ENCODE measurements at regions not wholly inside any gene's neighbourhood (a gene's known extent, or its start where the extent isn't known, plus 50 kb on each side); places are given as distances from the start of the nearest gene placed in this dataset.

DNA sequence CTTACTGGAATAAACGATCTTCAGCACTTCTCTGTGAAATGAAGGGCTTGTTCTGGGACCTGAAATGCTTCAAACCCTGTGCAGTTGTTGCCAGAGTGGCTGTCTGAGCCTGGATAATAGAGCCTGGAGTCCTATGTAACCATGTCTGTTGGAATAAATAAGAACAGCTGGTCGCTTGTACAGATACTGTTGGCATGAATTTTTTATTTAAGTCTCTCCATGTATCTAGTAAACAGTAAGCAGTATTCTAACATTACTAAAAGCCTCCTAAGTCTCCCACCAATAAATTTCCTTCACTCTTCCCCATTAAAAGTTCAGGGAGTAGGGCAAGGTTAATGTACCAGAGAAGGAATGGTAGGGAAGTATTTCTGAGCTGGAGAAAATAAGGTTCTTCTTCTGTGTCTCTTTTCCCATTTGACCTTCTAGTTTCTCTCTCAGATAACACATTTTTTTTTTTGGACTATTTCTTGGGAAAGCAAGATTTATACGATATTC lies 227.5 kb downstream of the PRL start:
- Mint-ChIP-seq H3K4me3 (no peak overlapping the region), H3K27me3 (ENCODE audit: low read depth in 2 of 2) (no peaks in the 10 kb centered on the region), H3K9me3 (no peaks in the 10 kb centered on the region), H3K27ac (no peak overlapping the region), H3K36me3 (no peaks in the 10 kb centered on the region), H3K4me1 (no peaks in the 10 kb centered on the region)
- 82% methylated on average over 3 of the region's 3 CpGs for WGBS (ENCODE audit: insufficient coverage)
- no peaks in the 10 kb centered on the region for H3K27me3 ChIP-seq (ENCODE audit: control insufficient read depth, insufficient read depth, low read length)
- no peak overlapping the region for H3K4me3 ChIP-seq (ENCODE audit: low read length)
- ATAC-seq, result no peak
- TF ChIP-seq, protein P1, sequence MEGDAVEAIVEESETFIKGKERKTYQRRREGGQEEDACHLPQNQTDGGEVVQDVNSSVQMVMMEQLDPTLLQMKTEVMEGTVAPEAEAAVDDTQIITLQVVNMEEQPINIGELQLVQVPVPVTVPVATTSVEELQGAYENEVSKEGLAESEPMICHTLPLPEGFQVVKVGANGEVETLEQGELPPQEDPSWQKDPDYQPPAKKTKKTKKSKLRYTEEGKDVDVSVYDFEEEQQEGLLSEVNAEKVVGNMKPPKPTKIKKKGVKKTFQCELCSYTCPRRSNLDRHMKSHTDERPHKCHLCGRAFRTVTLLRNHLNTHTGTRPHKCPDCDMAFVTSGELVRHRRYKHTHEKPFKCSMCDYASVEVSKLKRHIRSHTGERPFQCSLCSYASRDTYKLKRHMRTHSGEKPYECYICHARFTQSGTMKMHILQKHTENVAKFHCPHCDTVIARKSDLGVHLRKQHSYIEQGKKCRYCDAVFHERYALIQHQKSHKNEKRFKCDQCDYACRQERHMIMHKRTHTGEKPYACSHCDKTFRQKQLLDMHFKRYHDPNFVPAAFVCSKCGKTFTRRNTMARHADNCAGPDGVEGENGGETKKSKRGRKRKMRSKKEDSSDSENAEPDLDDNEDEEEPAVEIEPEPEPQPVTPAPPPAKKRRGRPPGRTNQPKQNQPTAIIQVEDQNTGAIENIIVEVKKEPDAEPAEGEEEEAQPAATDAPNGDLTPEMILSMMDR (IDR thresholded peaks at IDR 0.05), result no peak
- intact Hi-C loops (cut with micrococcal nuclease), result loop anchor here (10.0 kb wide), 1 partner anchor 145 kb away; no protein-coding TSS in a partner anchor
- DNase-seq, result no peak
- no peaks in the 10 kb centered on the region for H3K9me3 ChIP-seq (ENCODE audit: control insufficient read depth, insufficient read depth, low read length)
- no peaks in the 10 kb centered on the region for H3K36me3 ChIP-seq (ENCODE audit: control insufficient read depth, insufficient read depth, low read length)
- H3K4me1 ChIP-seq (ENCODE audit: control insufficient read depth, insufficient read depth, low read length), result no peaks in the 10 kb centered on the region
- no peak overlapping the region for H3K27ac ChIP-seq (ENCODE audit: low read length)

DNA sequence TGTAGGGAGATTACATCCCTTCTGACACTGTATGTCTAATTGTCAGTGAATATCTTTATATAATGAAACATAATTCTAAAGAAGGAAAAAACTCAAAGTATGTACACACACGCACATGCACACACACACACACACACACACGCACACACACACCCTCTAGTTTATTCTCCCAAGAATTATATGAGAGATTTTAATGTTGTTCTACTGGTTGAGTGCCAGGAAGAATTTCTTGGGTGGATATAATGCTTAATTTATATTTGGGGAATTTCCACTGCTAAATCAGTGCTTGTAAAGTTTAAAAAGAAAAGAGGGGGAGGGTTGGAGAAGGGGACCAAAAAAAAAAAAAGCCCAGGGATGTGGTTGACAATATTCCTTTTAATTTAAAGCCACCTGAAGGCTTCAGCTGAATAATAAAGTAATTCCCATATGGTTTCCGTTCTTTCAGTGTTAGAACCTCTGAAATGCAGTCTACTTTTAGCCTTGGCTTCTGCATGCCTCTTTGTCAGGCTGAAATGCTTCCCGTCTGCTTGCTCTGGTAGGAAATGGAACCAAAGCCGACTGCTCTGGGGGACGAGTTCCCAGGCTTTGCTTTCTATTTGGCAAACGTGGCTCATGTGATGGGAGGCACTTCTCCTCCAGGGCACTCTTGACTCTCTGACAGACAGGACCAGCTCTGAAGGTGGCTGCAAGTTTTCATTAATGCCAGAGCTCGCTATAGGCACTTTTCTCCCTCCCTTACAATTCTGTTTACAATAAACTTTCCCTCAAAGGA lies 225.4 kb downstream of the PRL start:
- no peaks in the 10 kb centered on the region for H3K36me3 ChIP-seq (ENCODE audit: control insufficient read depth, insufficient read depth, low read length)
- DNase-seq, result no peak
- no peak overlapping the region for H3K27ac Mint-ChIP-seq
- H3K27me3 ChIP-seq (ENCODE audit: control insufficient read depth, insufficient read depth, low read length), result no peaks in the 10 kb centered on the region
- no peaks in the 10 kb centered on the region for H3K27me3 Mint-ChIP-seq (ENCODE audit: low read depth in 2 of 2)
- H3K27ac ChIP-seq (ENCODE audit: low read length), result no peak overlapping the region
- WGBS (ENCODE audit: insufficient coverage), result 45% methylated on average over 6 of the region's 8 CpGs
- ATAC-seq, result no peak
- H3K4me1 ChIP-seq (ENCODE audit: control insufficient read depth, insufficient read depth, low read length), result no peaks in the 10 kb centered on the region
- no peaks in the 10 kb centered on the region for H3K9me3 ChIP-seq (ENCODE audit: control insufficient read depth, insufficient read depth, low read length)
- H3K4me1 Mint-ChIP-seq, result no peaks in the 10 kb centered on the region
- H3K4me3 Mint-ChIP-seq, result no peak overlapping the region
- H3K9me3 Mint-ChIP-seq, result no peaks in the 10 kb centered on the region
- H3K4me3 ChIP-seq (ENCODE audit: low read length), result no peak overlapping the region
- TF ChIP-seq, protein P1 (IDR thresholded peaks at IDR 0.05), result no peak
- no peaks in the 10 kb centered on the region for H3K36me3 Mint-ChIP-seq
- intact Hi-C loops (cut with micrococcal nuclease), result no loop called here

DNA sequence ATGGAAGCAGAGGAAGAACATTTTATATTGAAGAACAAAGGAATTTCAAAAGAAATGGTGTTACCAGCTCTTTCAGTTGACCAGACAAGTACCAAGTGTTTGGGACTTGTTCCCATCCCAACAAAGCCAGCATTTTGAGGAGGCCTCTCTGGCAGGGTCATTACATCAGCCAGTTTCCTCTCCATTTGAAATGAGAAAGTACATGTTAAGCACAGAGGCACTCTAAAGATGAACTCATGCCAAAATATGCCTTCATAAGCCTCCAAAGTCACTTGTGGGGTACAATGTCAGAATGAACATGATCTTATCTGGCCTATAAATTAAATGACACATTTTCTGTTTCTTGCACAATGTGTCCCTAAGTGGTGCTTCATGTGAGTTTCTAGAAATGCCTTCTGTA lies 223.9 kb downstream of the PRL start:
- H3K27ac ChIP-seq (ENCODE audit: low read length), result no peak overlapping the region
- Mint-ChIP-seq H3K27me3 (ENCODE audit: low read depth in 2 of 2) (no peaks in the 10 kb centered on the region), H3K36me3 (no peaks in the 10 kb centered on the region), H3K9me3 (no peaks in the 10 kb centered on the region), H3K27ac (no peak overlapping the region), H3K4me1 (no peaks in the 10 kb centered on the region), H3K4me3 (no peak overlapping the region)
- H3K4me3 ChIP-seq (ENCODE audit: low read length), result no peak overlapping the region
- DNase-seq (no peak), ATAC-seq (no peak)
- intact Hi-C loops (cut with micrococcal nuclease), result no loop called here
- no peaks in the 10 kb centered on the region for H3K27me3 ChIP-seq (ENCODE audit: control insufficient read depth, insufficient read depth, low read length)
- TF ChIP-seq, protein P1 (IDR thresholded peaks at IDR 0.05), result no peak
- H3K36me3 ChIP-seq (ENCODE audit: control insufficient read depth, insufficient read depth, low read length), result no peaks in the 10 kb centered on the region
- no peaks in the 10 kb centered on the region for H3K9me3 ChIP-seq (ENCODE audit: control insufficient read depth, insufficient read depth, low read length)
- H3K4me1 ChIP-seq (ENCODE audit: control insufficient read depth, insufficient read depth, low read length), result no peaks in the 10 kb centered on the region
